Smooth muscle cell (in vitro differentiated cells): ENCODE measurements at regions not wholly inside any gene's neighbourhood (a gene's known extent, or its start where the extent isn't known, plus 50 kb on each side); places are given as distances from the start of the nearest gene placed in this dataset.

ENCODE experiments used
- DNase-seq: peaks from one replicate; lab custom pipeline; 2025; ENCODE audit not compliant: unreplicated experiment; lab: John Stamatoyannopoulos, UW
- H2AFZ ChIP-seq: fragments of 200-600 bp; sonication (generic); 2 replicates; pipeline ENCODE4 v1.6.0; 2016; ENCODE audit warnings: antibody characterized with exemption, low read depth, mild to moderate bottlenecking
- H3F3A ChIP-seq: fragments of 200-600 bp; sonication (generic); 2 replicates; pipeline ENCODE4 v1.6.0; 2017; ENCODE audit warnings: antibody characterized with exemption, low read depth
- H3K27ac ChIP-seq: fragments of 200-600 bp; sonication (generic); 2 replicates; pipeline ENCODE4 v1.5.1; 2016; ENCODE audit warnings: low read depth, mild to moderate bottlenecking
- H3K27me3 ChIP-seq: fragments of 200-600 bp; sonication (generic); 2 replicates; pipeline ENCODE4 v1.6.1; 2016; ENCODE audit warnings: low read depth, mild to moderate bottlenecking
- H3K36me3 ChIP-seq: fragments of 200-600 bp; sonication (generic); 2 replicates; pipeline ENCODE4 v1.5.1; 2016; ENCODE audit warnings: low read depth
- H3K4me1 ChIP-seq: fragments of 200-600 bp; sonication (generic); 2 replicates; pipeline ENCODE4 v1.5.1; 2016; ENCODE audit warnings: low read depth
- H3K4me2 ChIP-seq: fragments of 200-600 bp; sonication (generic); 2 replicates; pipeline ENCODE4 v1.6.0; 2016; ENCODE audit warnings: mild to moderate bottlenecking
- H3K4me3 ChIP-seq: fragments of 200-600 bp; sonication (generic); 2 replicates; pipeline ENCODE4 v1.5.1; 2016; ENCODE audit warnings: mild to moderate bottlenecking
- H3K79me2 ChIP-seq: fragments of 200-600 bp; sonication (generic); 2 replicates; pipeline ENCODE4 v1.6.0; 2016; ENCODE audit warnings: low read depth, mild to moderate bottlenecking
- H3K9ac ChIP-seq: fragments of 200-600 bp; sonication (generic); 2 replicates; pipeline ENCODE4 v1.6.0; 2016; ENCODE audit warnings: low read depth
- H3K9me3 ChIP-seq: fragments of 200-600 bp; sonication (generic); replicated peaks from 2 replicates; pipeline ENCODE4 v1.5.1; 2016; ENCODE audit warnings: low read depth
- H4K20me1 ChIP-seq: fragments of 200-600 bp; sonication (generic); 2 replicates; pipeline ENCODE4 v1.6.0; 2016; ENCODE audit warnings: low read depth
- WGBS: methylation state at CpG from one replicate; pipeline ENCODE4 v1.1.7; 2016; ENCODE audit warnings: low lambda C conversion rate; 5-methylcytosine and 5-hydroxymethylcytosine counted together
- TF ChIP-seq, protein P1 (sequence below): fragments of 200-600 bp; sonication (generic); IDR thresholded peaks from 2 replicates; pipeline ENCODE4 v1.5.1; 2017; ENCODE audit warnings: borderline replicate concordance, mild to moderate bottlenecking, antibody characterized with exemption; ENCODE audit not compliant: insufficient read depth, poor library complexity, severe bottlenecking

DNA sequence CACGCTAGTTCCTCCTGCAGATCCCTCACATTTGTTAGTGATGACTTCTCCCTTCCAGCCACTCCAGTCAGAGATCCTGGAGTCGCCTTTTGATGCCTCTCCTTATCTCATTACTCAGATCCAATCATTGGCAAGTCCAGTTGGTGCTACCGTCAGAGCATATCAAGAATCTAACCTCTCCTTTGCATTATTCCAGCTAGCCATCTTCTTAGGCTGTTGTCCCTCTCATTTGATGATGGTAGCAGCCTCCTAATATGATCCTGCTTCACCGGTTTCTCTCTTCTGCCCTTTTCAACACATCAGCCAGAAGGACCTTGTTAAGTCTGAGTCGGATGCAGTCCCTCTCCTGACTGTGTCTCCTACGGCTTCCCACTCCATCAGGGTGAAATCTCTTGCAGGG lies 305.6 kb downstream of the THBS2 start:
- WGBS, result 77% methylated on average over 6 of the region's 6 CpGs
- Histone ChIP-seq H3K4me3 (no peak overlapping the region), H3K9me3 (no peaks in the 10 kb centered on the region), H2AFZ (no peak overlapping the region), H3K36me3 (no peaks in the 10 kb centered on the region), H3K27ac (no peak overlapping the region), H3K79me2 (no peaks in the 10 kb centered on the region), H4K20me1 (no peaks in the 10 kb centered on the region), H3F3A (no peaks in the 10 kb centered on the region), H3K9ac (no peak overlapping the region), H3K4me1 (no peaks in the 10 kb centered on the region), H3K27me3 (peaks cover 12% of the 10 kb centered on the region), H3K4me2 (no peak overlapping the region)
- DNase-seq, result no peak
- TF ChIP-seq, protein P1, sequence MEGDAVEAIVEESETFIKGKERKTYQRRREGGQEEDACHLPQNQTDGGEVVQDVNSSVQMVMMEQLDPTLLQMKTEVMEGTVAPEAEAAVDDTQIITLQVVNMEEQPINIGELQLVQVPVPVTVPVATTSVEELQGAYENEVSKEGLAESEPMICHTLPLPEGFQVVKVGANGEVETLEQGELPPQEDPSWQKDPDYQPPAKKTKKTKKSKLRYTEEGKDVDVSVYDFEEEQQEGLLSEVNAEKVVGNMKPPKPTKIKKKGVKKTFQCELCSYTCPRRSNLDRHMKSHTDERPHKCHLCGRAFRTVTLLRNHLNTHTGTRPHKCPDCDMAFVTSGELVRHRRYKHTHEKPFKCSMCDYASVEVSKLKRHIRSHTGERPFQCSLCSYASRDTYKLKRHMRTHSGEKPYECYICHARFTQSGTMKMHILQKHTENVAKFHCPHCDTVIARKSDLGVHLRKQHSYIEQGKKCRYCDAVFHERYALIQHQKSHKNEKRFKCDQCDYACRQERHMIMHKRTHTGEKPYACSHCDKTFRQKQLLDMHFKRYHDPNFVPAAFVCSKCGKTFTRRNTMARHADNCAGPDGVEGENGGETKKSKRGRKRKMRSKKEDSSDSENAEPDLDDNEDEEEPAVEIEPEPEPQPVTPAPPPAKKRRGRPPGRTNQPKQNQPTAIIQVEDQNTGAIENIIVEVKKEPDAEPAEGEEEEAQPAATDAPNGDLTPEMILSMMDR, result no peak

DNA sequence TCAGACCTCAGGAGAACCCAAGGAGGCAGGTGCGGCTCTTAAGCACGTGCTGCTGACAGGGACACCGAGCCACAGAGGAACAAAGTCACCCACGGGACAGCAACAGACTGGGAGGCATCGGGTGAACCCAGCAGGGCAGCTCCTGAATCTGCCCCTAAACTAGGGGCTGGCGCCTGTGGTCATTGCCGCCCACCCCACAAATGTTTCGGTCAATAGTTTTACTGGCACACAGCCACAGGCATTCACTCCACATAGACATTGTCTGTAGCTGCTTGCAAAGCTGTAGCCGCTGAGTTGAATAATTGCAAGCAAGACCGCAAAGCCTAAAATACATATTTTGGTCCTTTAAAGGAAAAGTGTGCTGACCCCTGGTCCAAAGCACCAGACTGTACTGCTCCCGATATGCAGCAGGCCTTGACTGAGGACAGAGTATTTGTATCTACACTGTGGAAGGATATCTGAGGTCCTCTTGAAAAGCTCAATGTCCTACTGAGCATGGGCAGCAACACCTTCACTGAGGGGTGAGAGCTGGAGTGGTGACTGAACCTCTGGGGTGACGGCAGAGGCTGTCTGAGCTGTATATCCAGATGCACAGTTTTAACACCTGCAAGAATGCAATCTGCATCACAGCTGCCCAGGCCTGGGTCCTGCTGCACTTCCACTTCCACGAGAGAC lies 310.3 kb downstream of the THBS2 start:
- Histone ChIP-seq H2AFZ (no peak overlapping the region), H3K79me2 (no peaks in the 10 kb centered on the region), H3K36me3 (no peaks in the 10 kb centered on the region), H3K4me1 (no peaks in the 10 kb centered on the region), H3K27ac (no peak overlapping the region), H3K9me3 (no peaks in the 10 kb centered on the region), H4K20me1 (no peaks in the 10 kb centered on the region), H3K27me3 (peaks cover 12% of the 10 kb centered on the region), H3K4me2 (no peak overlapping the region), H3K4me3 (no peak overlapping the region), H3F3A (no peaks in the 10 kb centered on the region), H3K9ac (no peak overlapping the region)
- WGBS, result 91% methylated on average over 13 of the region's 13 CpGs
- no peak for DNase-seq
- TF ChIP-seq, protein P1, result no peak

DNA sequence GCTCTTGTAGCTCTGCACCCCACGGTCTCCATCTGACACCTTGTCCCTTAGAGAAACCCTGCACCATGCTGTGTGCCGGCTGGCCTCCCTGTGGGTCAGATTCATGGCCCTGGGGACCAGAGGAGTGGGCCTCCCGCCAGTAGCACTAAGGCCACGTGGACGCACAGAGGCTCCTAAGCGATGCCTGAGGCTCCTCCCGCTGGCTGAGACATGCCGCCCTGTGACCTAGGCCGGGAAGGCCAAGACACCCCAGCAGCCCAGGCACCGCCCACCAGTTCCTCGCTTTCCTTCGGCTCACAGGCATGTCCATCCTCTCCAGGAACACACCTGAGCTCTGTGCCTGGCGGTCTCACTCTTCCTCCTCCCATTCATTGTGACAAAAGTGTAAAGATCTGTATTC lies 311.0 kb downstream of the THBS2 start:
- H3F3A ChIP-seq, result no peaks in the 10 kb centered on the region
- no peaks in the 10 kb centered on the region for H3K36me3 ChIP-seq
- TF ChIP-seq, protein P1, result no peak
- no peaks in the 10 kb centered on the region for H3K9me3 ChIP-seq
- 94% methylated on average over 13 of the region's 13 CpGs for WGBS
- H3K4me2 ChIP-seq, result no peak overlapping the region
- no peak overlapping the region for H3K9ac ChIP-seq
- no peaks in the 10 kb centered on the region for H3K4me1 ChIP-seq
- no peak overlapping the region for H3K27ac ChIP-seq
- H3K27me3 ChIP-seq, result peaks cover 12% of the 10 kb centered on the region
- no peak overlapping the region for H3K4me3 ChIP-seq
- H2AFZ ChIP-seq, result no peak overlapping the region
- no peaks in the 10 kb centered on the region for H4K20me1 ChIP-seq
- no peak for DNase-seq
- H3K79me2 ChIP-seq, result no peaks in the 10 kb centered on the region

DNA sequence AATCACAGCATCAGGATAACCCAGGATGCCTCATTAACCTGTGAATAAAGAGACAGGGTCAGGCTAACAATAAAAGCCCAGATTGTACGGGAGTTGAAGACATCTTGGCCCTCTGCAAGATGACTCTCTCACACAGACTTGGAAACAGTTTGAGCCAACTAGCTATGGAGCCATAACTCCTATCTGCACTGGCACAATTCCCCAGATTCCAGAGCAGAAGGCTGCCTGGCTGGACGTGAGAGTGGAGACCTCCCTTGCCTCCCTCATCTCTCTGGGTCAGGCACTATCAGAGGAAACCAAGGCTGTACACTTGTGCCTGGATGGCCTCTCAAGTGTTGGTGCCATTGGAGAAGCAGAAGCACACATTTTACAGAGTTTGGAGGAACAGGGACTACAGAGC lies 312.6 kb downstream of the THBS2 start:
- TF ChIP-seq, protein P1, result no peak
- Histone ChIP-seq H3K9ac (no peak overlapping the region), H3K36me3 (no peaks in the 10 kb centered on the region), H3K4me1 (no peaks in the 10 kb centered on the region), H3K27me3 (peaks cover 5% of the 10 kb centered on the region), H3K9me3 (no peaks in the 10 kb centered on the region), H2AFZ (no peak overlapping the region), H3K4me3 (no peak overlapping the region), H3K4me2 (no peak overlapping the region), H3F3A (no peaks in the 10 kb centered on the region), H4K20me1 (no peaks in the 10 kb centered on the region), H3K27ac (no peak overlapping the region), H3K79me2 (no peaks in the 10 kb centered on the region)
- DNase-seq, result no peak
- 62% methylated on average over 2 of the region's 2 CpGs for WGBS
